GM12875 (cell line): ENCODE measurements at regions not wholly inside any gene's neighbourhood (a gene's known extent, or its start where the extent isn't known, plus 50 kb on each side); places are given as distances from the start of the nearest gene placed in this dataset.
"Not testable (repeated sequence)": the region's sequence is repeated elsewhere in the genome, so short reads cannot be mapped to it uniquely, and the experiment has no call there.

Experiments used
- H3K4me3 ChIP-seq: one replicate; pipeline ENCODE4 v1.5.1; 2011; ENCODE audit warnings: low read depth, low read length, control low read depth
- TF ChIP-seq, protein P1 (sequence below): IDR thresholded peaks from 2 replicates; pipeline ENCODE4 v1.5.1; 2011; ENCODE audit warnings: low read depth, mild to moderate bottlenecking, control low read depth, inconsistent platforms, low read length, moderate library complexity, borderline replicate concordance; ENCODE audit not compliant: insufficient read depth

- no peak overlapping the region for H3K4me3 ChIP-seq
- TF ChIP-seq, protein P1, sequence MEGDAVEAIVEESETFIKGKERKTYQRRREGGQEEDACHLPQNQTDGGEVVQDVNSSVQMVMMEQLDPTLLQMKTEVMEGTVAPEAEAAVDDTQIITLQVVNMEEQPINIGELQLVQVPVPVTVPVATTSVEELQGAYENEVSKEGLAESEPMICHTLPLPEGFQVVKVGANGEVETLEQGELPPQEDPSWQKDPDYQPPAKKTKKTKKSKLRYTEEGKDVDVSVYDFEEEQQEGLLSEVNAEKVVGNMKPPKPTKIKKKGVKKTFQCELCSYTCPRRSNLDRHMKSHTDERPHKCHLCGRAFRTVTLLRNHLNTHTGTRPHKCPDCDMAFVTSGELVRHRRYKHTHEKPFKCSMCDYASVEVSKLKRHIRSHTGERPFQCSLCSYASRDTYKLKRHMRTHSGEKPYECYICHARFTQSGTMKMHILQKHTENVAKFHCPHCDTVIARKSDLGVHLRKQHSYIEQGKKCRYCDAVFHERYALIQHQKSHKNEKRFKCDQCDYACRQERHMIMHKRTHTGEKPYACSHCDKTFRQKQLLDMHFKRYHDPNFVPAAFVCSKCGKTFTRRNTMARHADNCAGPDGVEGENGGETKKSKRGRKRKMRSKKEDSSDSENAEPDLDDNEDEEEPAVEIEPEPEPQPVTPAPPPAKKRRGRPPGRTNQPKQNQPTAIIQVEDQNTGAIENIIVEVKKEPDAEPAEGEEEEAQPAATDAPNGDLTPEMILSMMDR = no peak
Observed at GRCh38 chr2:120635146-120635545, 100.5 kb upstream of the GLI2 start.

- TF ChIP-seq, protein P1 = no peak
Observed at GRCh38 chr2:120637847-120638246, 97.8 kb upstream of the GLI2 start.

GRCh38 chr2:120638450-120638849 lies 97.2 kb upstream of the GLI2 start:
- TF ChIP-seq, protein P1 = no peak
- H3K4me3 ChIP-seq = no peak overlapping the region

More at GRCh38 chr2:120637847-120638246, 97.8 kb upstream of the GLI2 start:
- no peak overlapping the region for H3K4me3 ChIP-seq

DNA sequence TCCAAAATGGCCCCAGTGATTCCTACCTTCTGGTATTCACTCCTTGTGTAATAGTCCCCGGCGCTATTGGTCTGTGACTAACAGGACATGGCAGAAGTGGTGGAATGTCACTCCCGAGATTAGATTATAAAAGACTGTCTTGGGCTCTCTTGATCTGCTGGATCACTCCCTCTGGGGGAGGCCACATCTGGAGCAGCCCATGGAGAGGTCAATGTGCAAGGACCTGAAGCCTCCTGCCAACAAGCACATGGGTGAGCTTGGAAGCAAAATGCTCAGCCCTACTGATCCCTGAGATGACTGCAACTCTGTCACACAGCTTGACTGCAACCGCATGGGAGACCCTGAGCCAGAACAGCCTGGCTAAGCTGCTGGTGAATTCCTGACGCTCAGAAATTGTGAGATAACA lies 94.3 kb upstream of the GLI2 start:
- no peak overlapping the region for H3K4me3 ChIP-seq
- TF ChIP-seq, protein P1 = no peak

DNA sequence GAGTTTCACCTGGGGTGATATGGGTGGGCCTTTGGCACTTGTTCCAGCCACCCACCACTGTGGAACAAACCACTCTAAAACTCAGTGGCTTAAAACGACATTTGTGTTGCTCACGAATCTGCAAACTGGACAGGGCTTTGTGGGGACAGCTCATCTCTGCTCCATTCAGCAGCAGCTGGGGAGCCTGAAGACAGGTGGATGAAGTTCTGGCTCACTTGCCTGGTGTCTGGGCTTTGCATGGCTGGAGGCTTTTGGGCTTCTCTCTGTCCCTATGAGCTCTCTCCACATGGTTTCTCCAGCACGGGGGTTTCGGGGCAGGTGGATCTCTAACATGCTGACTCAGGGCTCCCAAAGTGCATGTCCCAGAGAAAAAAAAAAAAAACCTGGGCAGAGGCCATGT lies 93.0 kb upstream of the GLI2 start:
- H3K4me3 ChIP-seq = no peak overlapping the region
- TF ChIP-seq, protein P1 = no peak

DNA sequence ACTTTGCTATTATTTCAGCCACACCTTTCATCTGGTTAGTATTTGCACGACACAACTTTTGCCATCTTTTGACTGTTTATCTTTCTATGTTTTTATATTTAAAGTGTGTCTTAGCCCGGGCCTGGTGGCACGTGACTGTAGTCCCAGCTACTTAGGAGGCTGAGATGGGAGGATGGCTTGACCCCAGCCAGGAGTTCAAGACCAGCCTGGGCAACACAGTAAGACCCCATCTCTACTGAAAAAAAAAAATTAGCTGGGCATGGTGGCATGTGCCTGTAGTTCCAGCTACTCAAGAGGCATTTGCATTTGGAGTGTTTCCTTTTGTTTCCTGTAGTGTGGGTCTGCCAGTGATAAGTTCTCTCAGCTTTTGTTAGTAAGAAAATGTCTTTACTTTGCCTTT lies 88.7 kb upstream of the GLI2 start:
- no peak overlapping the region for H3K4me3 ChIP-seq
- TF ChIP-seq, protein P1 = no peak

GRCh38 chr2:120647487-120647886 lies 88.2 kb upstream of the GLI2 start:
- H3K4me3 ChIP-seq = no peak overlapping the region

GRCh38 chr2:120649381-120649780 lies 86.3 kb upstream of the GLI2 start:
- not testable (repeated sequence) for H3K4me3 ChIP-seq

More at GRCh38 chr2:120647487-120647886, 88.2 kb upstream of the GLI2 start:
- TF ChIP-seq, protein P1 = no peak
